ENCODE measurements at regions not wholly inside any gene's neighbourhood (a gene's known extent, or its start where the extent isn't known, plus 50 kb on each side); places are given as distances from the start of the nearest gene placed in this dataset.

GRCh38 chr6:23145781-23146180 lies 576.4 kb downstream of the HDGFL1 start:
- TF ChIP-seq GATA2 (IDR thresholded peaks at IDR 0.05; ENCODE audit: low read depth, low read length) (no peak), GATA3 (IDR thresholded peaks at IDR 0.05; ENCODE audit: low read depth, low read length) (no peak)
